ENCODE measurements at regions not wholly inside any gene's neighbourhood (a gene's known extent, or its start where the extent isn't known, plus 50 kb on each side); places are given as distances from the start of the nearest gene placed in this dataset.

DNA sequence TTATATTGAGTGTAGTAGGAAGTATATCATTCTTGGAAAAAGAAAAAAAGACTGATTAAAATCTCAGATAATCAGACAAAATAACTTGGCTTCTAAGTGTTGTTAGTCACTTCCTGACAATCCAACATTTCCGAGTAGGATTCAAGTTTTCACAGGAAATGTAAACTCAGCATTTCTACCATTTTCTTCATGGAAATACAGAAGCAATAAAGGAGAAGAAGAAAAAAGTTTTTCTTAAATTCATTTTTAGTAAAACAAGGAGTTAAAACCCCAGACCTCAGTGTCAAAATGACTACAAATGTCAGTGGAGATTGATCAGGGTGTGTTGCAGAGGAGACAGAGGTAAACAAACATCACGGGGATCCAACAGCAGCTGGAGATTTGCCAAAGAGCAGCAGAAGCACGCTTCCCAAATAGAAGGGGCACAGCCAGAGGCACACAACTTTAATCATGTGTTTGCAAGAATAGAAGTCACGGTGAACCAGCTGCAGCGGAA lies 129.3 kb upstream of the FAM9B start:
- TF ChIP-seq EZH2 (IDR thresholded peaks at IDR 0.05; ENCODE audit: borderline replicate concordance, low read length): no peak
- TF ChIP-seq, protein P1, sequence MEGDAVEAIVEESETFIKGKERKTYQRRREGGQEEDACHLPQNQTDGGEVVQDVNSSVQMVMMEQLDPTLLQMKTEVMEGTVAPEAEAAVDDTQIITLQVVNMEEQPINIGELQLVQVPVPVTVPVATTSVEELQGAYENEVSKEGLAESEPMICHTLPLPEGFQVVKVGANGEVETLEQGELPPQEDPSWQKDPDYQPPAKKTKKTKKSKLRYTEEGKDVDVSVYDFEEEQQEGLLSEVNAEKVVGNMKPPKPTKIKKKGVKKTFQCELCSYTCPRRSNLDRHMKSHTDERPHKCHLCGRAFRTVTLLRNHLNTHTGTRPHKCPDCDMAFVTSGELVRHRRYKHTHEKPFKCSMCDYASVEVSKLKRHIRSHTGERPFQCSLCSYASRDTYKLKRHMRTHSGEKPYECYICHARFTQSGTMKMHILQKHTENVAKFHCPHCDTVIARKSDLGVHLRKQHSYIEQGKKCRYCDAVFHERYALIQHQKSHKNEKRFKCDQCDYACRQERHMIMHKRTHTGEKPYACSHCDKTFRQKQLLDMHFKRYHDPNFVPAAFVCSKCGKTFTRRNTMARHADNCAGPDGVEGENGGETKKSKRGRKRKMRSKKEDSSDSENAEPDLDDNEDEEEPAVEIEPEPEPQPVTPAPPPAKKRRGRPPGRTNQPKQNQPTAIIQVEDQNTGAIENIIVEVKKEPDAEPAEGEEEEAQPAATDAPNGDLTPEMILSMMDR (IDR thresholded peaks at IDR 0.05; ENCODE audit: low read length): no peak

Data from OCI-LY1 (cell line).